HG03432 (cell line): ENCODE measurements at regions not wholly inside any gene's neighbourhood (a gene's known extent, or its start where the extent isn't known, plus 50 kb on each side); places are given as distances from the start of the nearest gene placed in this dataset.
A peak's percentile ranks its signal among the peaks of the same experiment; 100 is the strongest.

Experiments
- ATAC-seq: cut with Tn5 transposase; IDR thresholded peaks from one replicate; pipeline ENCODE4 v1.9.1; 2021; ENCODE audit warnings: mild to moderate bottlenecking, moderate library complexity; ENCODE audit not compliant: unreplicated experiment

DNA sequence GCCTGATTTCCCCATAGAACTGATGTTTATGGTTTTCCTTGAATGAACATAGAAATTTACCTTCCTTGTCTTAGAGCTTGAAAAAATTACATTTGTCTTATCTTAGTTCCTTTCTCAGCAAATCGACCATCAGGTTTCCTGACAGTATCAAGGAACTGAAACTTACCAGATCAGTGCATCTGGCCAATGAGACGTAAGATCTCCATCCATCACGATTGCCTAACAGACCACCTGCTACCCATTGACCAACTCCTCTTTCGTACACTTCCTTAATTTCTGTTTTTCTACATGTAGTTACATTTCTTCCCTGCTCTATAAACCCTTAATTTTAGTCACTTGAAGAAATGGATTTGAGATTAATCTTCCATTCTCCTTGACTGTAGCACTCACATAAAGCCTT lies 57.4 kb upstream of the TMPRSS15 start:
- peak; percentile 83 for ATAC-seq

- no peak for ATAC-seq
Measured at GRCh38 chr21:18461743-18462142, 58.2 kb upstream of the TMPRSS15 start.

GRCh38 chr21:18467715-18468114 lies 64.1 kb upstream of the TMPRSS15 start:
- peak; percentile 83 for ATAC-seq

DNA sequence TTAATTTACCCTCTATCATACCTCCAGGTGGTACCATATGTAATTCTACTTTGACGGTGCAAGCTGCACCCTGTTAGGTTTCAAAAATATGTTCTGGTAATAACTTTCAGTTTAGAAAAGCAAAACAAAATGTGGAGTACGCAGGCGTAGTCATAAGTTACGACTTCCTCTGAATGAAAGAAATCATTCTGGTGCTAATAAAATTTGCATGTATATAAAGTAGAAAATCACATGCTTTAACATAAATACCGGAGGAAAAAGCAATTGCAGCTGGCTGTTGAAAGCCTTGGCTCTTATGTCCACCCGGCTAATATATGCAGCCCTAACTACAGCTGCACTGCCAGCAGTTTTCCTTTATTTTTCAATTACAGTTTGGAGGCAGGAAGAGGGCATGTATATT lies 65.2 kb upstream of the TMPRSS15 start:
- ATAC-seq = peak; percentile 69

DNA sequence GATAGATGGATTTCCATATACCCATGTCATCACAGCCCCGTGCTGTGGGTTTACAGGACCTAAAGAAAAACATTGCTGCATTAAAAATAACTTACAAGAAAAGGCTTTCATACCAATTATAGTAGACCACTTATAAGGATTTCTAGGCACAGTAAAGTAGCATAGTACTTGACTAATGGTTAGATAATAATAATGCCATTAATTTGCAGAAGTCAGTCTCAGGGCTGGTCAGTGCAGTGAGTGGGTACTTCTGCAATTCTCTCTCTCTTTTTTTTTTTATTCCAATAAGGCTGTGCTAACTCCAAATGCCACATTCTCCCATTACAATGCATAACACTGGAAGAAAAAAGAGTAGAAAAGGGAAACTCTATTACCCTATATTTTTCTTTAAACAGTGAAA lies 73.1 kb upstream of the TMPRSS15 start:
- ATAC-seq = no peak

DNA sequence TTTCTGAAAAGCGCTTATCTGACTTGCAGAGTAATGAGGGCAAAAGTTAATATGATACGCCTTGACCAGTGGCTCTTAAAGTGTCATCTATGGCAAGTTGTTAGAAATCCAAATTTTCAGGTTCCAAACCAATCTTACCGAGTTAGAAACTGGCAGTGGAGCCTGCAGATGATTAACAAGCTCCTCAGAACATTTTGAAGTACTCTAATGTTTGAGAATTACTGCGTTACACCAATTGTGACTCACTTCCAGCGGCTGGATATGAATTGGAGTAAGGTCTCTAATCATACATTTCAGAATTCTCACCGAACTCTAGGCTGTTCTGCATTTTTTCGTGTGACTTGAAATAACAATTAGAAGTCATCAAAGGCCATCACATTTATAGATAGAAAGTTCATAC lies 73.5 kb upstream of the TMPRSS15 start:
- no peak for ATAC-seq

DNA sequence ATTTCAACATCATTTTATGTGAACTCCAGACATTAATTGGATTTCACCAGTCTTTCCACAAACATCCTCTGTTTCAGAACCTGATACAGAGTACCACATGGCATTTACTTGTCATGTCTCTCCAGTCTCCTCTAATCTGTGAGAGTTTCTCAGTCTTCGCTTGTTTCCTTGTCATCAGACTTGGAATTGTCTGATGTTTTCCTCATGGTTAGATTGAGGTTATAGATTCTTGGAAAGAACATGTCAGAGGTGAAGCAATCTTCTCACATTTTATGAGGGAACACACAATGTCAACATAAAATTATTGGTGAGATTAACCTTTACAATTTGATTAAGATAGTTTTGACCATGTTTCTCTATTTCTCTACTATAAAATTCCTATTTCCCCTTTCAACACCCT lies 74.9 kb upstream of the TMPRSS15 start:
- no peak for ATAC-seq

GRCh38 chr21:18488252-18488651 lies 84.7 kb upstream of the TMPRSS15 start:
- no peak for ATAC-seq

GRCh38 chr21:18493422-18493821 lies 89.8 kb upstream of the TMPRSS15 start:
- ATAC-seq = no peak

GRCh38 chr21:18495523-18495922 lies 91.9 kb upstream of the TMPRSS15 start:
- no peak for ATAC-seq

DNA sequence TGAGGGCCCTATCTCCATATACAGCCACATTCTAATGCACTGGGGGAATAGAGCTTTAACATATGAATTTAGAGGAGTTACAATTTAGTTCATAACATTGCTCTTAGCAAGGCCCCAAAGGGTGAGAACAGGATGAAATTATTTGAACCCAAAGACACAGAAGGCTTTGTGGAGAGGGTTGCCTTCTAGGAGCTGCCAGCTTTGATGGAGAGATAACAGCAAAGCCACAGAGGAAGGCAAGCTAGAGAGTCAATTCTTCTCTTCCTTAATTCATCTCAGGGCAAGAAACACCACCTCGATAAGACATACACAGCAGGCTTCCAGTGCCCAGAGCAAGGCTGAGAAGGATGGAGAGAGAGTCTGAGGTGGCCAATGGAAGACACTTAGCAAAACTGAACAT lies 94.8 kb upstream of the TMPRSS15 start:
- no peak for ATAC-seq

GRCh38 chr21:18499761-18500376 lies 96.3 kb upstream of the TMPRSS15 start:
- peak; percentile 49 for ATAC-seq

DNA sequence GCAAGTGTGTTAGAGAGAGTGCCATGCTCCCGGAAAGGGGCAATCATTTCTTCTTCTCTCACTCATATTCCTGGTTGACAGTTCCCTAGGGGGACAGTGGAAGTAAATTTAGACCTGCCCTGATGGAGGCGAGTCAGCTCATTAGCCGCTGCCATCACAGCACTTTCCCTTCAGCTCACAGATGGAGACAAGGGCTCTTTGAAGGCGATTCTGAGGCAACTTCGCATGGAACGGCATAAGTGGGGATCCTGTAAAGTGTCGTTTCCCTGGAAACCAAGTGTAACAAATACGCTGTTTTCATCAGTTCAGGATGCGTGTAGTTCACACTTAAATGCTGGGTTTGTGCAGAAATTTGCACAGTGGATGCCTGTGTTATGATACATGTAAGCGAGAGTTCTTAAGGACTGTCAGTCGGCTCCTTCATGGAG lies 114.5 kb upstream of the TMPRSS15 start:
- ATAC-seq = no peak

GRCh38 chr21:18521204-18521603 lies 117.6 kb upstream of the TMPRSS15 start:
- no peak for ATAC-seq

DNA sequence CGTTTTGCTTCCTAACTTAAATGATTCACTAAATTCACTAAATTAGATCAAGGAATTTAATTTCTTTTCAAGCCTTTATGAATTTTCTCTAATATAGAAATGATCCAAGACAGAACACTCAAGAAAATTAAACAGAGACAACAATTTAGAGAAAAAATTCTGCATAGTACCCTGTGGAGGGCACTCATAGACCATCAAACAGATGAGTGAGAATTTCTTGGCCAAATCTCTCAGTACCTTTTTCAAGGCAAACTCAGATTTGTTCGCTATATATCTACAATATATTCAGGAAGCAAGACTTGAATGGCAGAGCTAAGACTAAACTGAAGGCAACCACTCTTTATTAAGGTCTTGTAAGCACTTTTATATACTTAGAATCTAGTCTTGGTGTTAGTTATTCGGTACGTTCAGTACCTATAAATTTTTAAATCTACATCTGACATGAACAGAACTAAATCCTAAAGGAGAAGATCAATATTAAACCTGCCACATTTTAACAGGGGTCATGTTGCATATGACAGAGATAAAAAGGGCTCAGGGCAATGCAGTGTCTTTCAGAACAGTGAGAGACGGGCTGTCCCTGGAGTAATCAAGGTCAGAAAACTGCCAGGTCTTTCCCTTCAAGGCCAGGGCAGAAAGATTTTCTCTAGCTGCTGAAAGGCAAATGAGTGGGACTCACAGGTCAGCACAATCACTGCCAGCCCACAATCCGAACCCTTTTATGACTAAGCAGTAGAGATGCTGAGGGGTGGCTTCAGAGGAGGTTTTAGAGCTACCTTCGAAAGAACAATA lies 118.8 kb upstream of the TMPRSS15 start:
- ATAC-seq = no peak

GRCh38 chr21:18524097-18524880 lies 120.7 kb upstream of the TMPRSS15 start:
- ATAC-seq = no peak

DNA sequence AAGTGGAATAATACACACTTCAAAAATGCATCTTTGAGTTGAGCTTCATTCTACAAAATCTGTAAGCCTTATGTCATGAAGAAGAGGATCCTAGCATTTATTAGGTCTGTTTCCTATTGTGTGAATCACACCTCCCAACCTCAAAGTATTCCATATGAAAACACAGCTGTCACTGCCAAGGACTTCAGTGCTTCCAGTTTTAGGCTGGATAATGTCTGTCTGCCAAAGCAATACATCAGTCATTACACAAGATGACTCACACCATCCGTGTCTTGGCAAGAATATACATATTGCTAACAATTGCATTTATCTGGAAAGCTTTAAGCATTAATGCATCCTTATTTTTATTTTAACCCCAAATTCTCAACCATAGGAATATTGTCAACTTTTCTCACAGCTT lies 125.7 kb upstream of the TMPRSS15 start:
- no peak for ATAC-seq

GRCh38 chr21:18542081-18542480 lies 138.5 kb upstream of the TMPRSS15 start:
- ATAC-seq = no peak

DNA sequence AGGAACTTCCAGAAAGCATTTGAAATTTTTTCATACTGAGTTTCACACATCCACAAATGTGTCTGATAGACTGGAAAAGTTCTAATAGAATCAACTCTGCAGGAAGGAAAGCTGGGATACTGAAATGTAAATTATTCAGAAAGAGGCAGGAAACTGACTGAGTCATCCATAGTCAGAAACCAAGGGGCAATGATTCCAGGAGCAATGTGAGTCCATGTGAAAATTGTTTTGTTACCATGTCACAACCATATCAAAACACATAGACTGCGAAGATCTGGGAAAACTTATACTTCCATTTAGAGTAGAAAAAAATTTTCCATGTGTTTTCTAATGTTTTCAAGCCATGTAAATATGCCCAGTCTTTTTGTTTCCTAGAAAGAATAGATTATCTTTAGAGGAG lies 142.3 kb upstream of the TMPRSS15 start:
- ATAC-seq = no peak

DNA sequence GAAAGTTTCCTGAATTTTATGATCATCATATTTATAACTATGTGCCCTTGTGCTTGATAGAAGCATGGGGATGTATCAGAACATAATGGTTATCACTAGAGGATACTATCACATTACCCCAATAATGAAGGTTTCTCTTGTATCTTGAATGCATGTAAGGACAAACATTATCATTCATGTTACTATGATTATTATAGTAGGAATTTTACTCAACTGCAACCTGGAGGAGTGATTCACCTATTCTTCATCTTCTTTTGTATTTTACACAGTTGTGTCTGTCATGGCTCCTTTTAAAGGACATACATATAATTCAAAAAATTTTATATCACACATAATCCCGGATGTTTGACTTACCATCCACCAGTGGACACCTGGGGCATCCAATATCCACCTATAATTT lies 143.8 kb upstream of the TMPRSS15 start:
- ATAC-seq = no peak

DNA sequence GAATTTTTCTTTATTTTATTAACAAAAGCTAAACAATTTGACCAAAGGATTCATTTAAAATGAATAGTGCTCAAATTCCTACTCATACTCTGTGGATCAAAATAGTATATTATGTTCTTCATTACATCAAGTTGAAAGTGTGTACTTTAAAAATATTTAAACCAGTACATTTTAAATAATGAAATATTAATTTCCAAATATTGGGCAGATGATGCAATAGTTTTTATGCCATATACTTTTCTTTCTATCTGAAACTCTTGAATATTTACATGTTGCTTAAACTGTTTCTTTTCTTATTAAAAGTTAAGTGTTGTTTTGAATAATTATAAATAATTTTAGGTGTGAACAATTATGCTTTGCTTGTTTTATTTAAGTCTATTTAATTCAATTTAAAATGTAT lies 144.7 kb upstream of the TMPRSS15 start:
- ATAC-seq = no peak
